HG03432 (cell line): ENCODE measurements at regions not wholly inside any gene's neighbourhood (a gene's known extent, or its start where the extent isn't known, plus 50 kb on each side); places are given as distances from the start of the nearest gene placed in this dataset.
A peak's percentile ranks its signal among the peaks of the same experiment; 100 is the strongest.

Source experiments
- ATAC-seq: cut with Tn5 transposase; IDR thresholded peaks from one replicate; pipeline ENCODE4 v1.9.1; 2021; ENCODE audit warnings: mild to moderate bottlenecking, moderate library complexity; ENCODE audit not compliant: unreplicated experiment

DNA sequence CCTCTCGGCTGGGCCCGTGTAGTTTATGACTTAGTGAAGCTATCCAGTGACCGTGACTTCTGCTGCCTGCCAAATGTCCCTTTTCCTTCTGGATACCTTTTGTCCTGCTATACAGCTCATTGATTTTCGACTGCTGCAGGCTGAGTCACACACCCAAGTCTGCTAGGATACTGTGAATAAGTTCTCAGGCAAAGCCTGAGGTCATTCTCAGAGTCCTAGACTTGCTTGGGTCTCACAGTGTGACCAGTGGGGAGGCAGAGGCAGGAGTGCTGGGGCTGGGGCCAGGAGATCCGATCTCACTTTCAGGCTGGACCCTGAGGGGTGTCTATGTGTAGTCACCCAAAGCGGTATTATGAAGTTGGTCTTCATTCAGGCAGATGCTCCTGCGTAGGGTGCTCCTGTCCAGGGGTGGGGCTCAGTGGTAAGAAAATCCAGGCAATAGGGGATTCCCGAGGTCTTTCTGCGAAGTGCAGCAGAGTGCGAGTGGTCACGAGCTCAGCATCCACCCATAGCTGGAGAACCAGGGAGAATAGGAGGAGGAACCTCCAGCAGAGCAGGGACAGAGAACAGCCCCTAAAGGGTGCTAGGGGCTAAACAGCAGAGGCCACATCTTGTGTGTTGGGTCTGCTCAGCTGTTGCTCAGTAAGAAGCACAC lies 268.6 kb upstream of the NCKAP5 start:
- ATAC-seq: peak; percentile 25

- ATAC-seq: no peak
Observed at GRCh38 chr2:133837441-133838094, 269.3 kb upstream of the NCKAP5 start.

- no peak for ATAC-seq
Observed at GRCh38 chr2:133838642-133839365, 270.5 kb upstream of the NCKAP5 start.

DNA sequence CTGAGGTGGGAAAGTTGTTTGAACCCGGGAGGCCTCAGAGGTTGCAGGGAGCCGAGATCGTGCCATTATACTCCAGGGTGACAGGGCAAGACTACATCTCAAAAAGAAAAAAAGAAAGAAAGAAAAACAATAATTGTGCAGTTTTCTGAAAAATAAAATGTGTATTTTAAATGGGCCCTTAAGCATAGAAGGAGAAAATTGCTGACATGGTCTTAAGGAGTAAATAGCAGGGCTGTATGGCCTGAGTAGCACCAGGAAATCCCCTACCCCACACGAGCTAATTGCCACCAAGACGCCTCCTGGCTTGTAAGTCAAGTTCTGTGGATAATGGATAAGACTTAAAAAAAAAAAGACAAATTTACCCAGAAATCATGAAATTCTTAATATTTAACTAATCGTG lies 271.4 kb upstream of the NCKAP5 start:
- ATAC-seq: no peak

DNA sequence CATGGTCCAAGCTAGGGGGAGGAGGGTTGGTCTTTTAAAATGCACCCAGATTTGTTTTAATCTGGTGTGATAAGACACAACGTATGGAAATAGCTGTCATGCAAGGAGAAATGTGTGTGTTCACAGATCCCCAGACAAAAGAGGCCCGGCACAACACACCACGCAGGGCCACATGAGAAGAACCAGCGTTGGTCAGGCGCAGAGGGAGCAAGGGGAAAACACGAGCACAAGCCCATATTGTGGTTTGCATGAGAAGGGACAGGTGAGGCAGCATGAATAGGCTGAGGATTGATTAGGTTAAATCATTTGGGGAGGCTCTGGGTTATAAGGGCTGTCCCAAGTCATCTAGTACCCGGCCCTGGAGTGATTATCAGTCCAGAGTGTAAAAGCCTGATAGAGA lies 272.5 kb upstream of the NCKAP5 start:
- ATAC-seq: no peak

DNA sequence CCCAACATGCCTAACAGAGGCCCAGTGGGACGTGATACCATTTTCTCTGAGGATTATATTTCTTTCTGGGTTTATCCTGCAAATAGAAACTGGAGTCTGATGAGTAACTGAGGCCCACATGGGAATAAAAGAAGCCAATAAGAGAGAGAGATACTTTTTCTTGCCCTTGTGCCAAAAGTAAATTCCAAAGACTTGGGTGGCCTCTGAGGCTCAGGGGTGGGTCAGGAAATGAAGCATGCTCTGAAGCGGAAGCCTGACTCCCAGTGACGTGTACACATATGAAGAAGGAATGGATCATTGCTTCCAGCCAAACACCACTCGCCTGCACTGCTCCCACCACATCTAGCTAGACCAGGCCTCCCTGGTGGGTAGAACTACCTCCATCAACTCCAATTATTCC lies 273.6 kb upstream of the NCKAP5 start:
- ATAC-seq: no peak

DNA sequence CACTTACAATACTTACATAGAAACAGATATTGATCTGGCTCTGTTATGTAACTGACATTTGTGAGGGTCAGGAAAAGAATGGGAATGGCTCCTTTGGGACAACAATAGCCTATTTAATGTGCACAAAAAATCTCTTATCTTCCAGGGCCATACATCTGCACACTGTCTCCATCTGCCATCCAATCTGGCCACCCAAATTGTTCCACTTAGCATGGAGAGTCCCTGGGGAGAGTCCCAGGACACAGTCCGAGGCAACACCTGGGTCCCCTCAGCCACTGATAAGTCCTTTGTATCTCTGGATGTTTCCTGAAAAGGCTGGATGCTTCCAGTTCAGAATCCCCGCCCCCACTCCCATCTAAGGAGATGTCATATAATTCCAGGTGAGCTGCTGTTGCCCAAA lies 274.2 kb upstream of the NCKAP5 start:
- ATAC-seq: no peak

GRCh38 chr2:133843091-133843490 lies 274.8 kb upstream of the NCKAP5 start:
- no peak for ATAC-seq

- ATAC-seq: no peak
Observed at GRCh38 chr2:133843551-133843950, 275.3 kb upstream of the NCKAP5 start.

DNA sequence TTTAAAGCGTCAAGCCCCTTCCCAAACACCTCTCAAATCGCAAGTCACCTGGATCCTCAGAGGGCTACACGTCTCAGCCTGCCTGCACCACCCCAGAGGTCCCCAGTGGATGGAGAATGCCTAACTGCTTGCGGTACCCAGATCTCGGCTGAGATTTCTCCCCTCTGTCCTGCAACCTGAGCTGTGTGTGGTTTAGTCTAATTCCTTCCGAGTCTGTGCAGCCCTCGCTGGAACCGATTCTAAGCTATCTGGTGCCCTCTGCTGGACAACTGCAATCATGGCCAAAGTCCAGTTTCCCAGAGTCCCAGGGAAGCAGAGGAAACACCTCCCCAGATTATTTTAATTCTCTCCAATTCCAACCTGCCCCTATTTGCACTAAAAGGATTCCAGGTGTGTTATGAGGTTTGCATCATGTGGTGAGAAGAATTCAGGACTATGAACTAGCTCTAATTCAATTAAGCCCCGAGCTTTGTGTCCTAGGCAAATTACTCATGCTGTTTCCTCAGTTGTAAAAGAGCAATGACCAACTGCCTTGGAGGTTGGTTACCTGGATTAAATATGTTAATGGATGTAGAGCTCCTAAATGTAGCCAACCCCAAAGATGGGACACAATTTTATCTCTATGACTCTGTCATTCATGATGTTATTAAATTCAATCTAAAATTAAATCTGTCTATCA lies 276.1 kb upstream of the NCKAP5 start:
- peak; percentile 81 for ATAC-seq

GRCh38 chr2:133846476-133846875 lies 278.2 kb upstream of the NCKAP5 start:
- no peak for ATAC-seq

DNA sequence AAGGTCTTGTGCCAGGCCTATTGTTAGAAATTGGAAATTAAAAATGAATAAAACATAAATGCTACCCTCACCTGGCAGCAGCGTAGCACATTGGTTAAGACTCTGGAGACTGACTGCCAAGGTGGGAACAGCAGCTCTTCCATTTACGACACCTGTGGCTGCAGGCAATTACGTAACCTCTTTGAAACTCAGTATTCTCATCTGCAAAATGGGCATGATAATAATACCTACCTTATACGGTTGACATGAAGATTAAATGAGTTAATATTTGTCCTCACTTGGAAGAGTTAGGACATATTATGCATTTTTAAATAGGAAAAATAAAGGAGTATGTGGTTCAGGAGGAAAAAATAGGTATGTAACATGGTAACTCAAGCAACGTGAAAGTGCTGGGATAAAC lies 279.3 kb upstream of the NCKAP5 start:
- ATAC-seq: no peak

GRCh38 chr2:133848111-133848649 lies 279.9 kb upstream of the NCKAP5 start:
- no peak for ATAC-seq

DNA sequence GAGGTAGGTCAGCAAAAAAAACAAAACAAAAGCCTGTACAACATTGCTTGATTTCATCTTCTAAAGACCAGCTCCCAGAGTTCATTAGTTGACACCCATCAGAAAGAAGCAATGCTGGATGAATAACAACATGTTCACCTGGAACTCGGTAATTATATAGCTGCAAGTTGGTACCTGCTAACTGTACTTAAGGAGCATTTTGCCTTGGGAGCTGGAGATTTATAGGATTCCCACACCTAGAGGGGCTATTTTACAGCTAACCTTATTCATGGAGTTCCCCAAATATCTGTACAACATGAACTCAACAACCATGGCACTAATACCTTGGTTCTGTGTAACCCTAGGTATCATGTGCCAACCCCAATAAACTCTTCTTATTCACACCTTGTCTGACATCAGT lies 281.1 kb upstream of the NCKAP5 start:
- no peak for ATAC-seq

DNA sequence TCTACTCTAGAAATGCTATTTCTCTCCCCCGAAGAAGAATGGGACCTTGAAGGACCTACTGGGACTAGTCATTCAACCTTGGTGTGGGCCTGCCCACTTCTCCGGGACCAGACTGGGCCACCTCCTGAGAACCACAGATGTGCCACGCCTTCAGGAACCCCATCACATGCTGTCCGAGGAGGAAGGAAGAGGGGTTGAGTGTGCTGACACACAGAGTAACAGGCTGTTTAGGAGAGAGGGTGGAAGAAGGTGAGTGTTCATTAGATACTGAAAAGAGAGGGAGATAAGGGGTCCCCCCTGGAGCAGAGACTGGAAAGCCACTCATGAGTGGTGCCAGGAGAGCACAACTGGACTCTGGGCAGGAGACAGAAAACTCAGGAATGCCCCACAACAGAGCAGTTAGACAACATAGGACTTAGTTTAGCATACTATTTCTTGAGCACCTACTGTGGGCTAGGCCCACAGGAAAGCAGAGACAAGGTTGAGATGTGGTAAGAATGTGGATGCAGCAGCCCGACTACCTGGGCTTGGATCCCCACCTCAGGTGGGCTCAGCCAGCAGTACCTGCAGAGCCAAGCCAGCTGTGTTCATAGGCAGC lies 286.4 kb upstream of the NCKAP5 start:
- no peak for ATAC-seq

- ATAC-seq: no peak
Observed at GRCh38 chr2:133855526-133855925, 287.3 kb upstream of the NCKAP5 start.

- no peak for ATAC-seq
Observed at GRCh38 chr2:133856678-133857077, 288.4 kb upstream of the NCKAP5 start.

- ATAC-seq: no peak
Observed at GRCh38 chr2:133859578-133859977, 291.3 kb upstream of the NCKAP5 start.

GRCh38 chr2:133862400-133862977 lies 294.2 kb upstream of the NCKAP5 start:
- ATAC-seq: no peak

GRCh38 chr2:133863106-133863800 lies 295.0 kb upstream of the NCKAP5 start:
- no peak for ATAC-seq
